WTC11 (cell line): ENCODE measurements at regions not wholly inside any gene's neighbourhood (a gene's known extent, or its start where the extent isn't known, plus 50 kb on each side); places are given as distances from the start of the nearest gene placed in this dataset.
"Not testable (repeated sequence)": the region's sequence is repeated elsewhere in the genome, so short reads cannot be mapped to it uniquely, and the experiment has no call there.

ENCODE experiments used
- MAX ChIP-seq: sonication (generic); formaldehyde crosslinking; IDR thresholded peaks from 2 replicates; pipeline ENCODE4 v1.8.0; 2022; ENCODE audit warnings: mild to moderate bottlenecking, missing genetic modification reagents
- NFYB ChIP-seq: sonication (generic); formaldehyde crosslinking; conservative IDR thresholded peaks from 2 replicates; pipeline ENCODE4 v1.8.0; 2022; ENCODE audit warnings: low read depth, missing genetic modification reagents
- STAT6 ChIP-seq: sonication (generic); formaldehyde crosslinking; conservative IDR thresholded peaks from 2 replicates; pipeline ENCODE4 v1.8.1; 2023; ENCODE audit warnings: mild to moderate bottlenecking, low read depth, missing genetic modification reagents, moderate library complexity
- TCF7 ChIP-seq: sonication (generic); formaldehyde crosslinking; IDR thresholded peaks from 2 replicates; pipeline ENCODE4 v1.8.0; 2022; ENCODE audit warnings: mild to moderate bottlenecking, low read depth, missing genetic modification reagents, moderate library complexity
- USF2 ChIP-seq: sonication (generic); formaldehyde crosslinking; IDR thresholded peaks from 2 replicates; pipeline ENCODE4 v1.8.1; 2023; ENCODE audit warnings: mild to moderate bottlenecking, missing genetic modification reagents, moderate library complexity

GRCh38 chr11:54947175-54947574 lies 240.5 kb downstream of the OR4A5 start:
- not testable (repeated sequence) for TF ChIP-seq TCF7 (CRISPR knock-in tag); USF2; STAT6 (CRISPR knock-in tag); MAX; NFYB (CRISPR knock-in tag)
